ENCODE measurements at regions not wholly inside any gene's neighbourhood (a gene's known extent, or its start where the extent isn't known, plus 50 kb on each side); places are given as distances from the start of the nearest gene placed in this dataset.
A peak's percentile ranks its signal among the peaks of the same experiment; 100 is the strongest.

- TF ChIP-seq CTCF (IDR thresholded peaks at IDR 0.05; ENCODE audit: borderline replicate concordance, extremely low read depth, low read length, poor library complexity, severe bottlenecking) (no peak), EZH2 (IDR thresholded peaks at IDR 0.05; ENCODE audit: borderline replicate concordance, low read depth, low read length, severe bottlenecking) (no peak)
- no peak for DNase-seq
- Histone ChIP-seq H3K9ac (ENCODE audit: low read depth, low read length) (no peak overlapping the region), H2AFZ (ENCODE audit: low read depth, low read length) (no peak overlapping the region), H3K79me2 (ENCODE audit: insufficient read depth, low read length) (no peaks in the 10 kb centered on the region), H4K20me1 (ENCODE audit: insufficient read depth, low read length) (no peaks in the 10 kb centered on the region), H3K27ac (ENCODE audit: low read length) (no peak overlapping the region), H3K4me3 (ENCODE audit: low read depth in 1 of 2, low read length in 2 of 2) (no peak overlapping the region), H3K4me1 (ENCODE audit: insufficient read depth, low read length) (no peaks in the 10 kb centered on the region), H3K4me2 (ENCODE audit: insufficient read depth, low read length) (no peak overlapping the region), H3K36me3 (ENCODE audit: insufficient read depth, low read length) (no peaks in the 10 kb centered on the region), H3K27me3 (ENCODE audit: insufficient read depth, low read length, poor library complexity) (no peaks in the 10 kb centered on the region), H3K9me3 (ENCODE audit: insufficient read depth, low read length, severe bottlenecking) (no peaks in the 10 kb centered on the region)
- ATAC-seq (ENCODE audit: insufficient read depth, low read depth): peak; percentile 69
Measured at GRCh38 chr7:93015779-93016481, 101.8 kb downstream of the SAMD9 start.

GRCh38 chr7:93015101-93015778 lies 102.5 kb downstream of the SAMD9 start:
- Histone ChIP-seq H3K4me3 (ENCODE audit: low read depth in 1 of 2, low read length in 2 of 2) (no peak overlapping the region), H3K27me3 (ENCODE audit: insufficient read depth, low read length, poor library complexity) (no peaks in the 10 kb centered on the region), H3K9ac (ENCODE audit: low read depth, low read length) (no peak overlapping the region), H3K4me1 (ENCODE audit: insufficient read depth, low read length) (no peaks in the 10 kb centered on the region), H3K36me3 (ENCODE audit: insufficient read depth, low read length) (no peaks in the 10 kb centered on the region), H3K9me3 (ENCODE audit: insufficient read depth, low read length, severe bottlenecking) (no peaks in the 10 kb centered on the region), H3K79me2 (ENCODE audit: insufficient read depth, low read length) (no peaks in the 10 kb centered on the region), H4K20me1 (ENCODE audit: insufficient read depth, low read length) (no peaks in the 10 kb centered on the region), H3K27ac (ENCODE audit: low read length) (no peak overlapping the region), H3K4me2 (ENCODE audit: insufficient read depth, low read length) (no peak overlapping the region), H2AFZ (ENCODE audit: low read depth, low read length) (no peak overlapping the region)
- ATAC-seq (ENCODE audit: insufficient read depth, low read depth) (no peak), DNase-seq (no peak)
- TF ChIP-seq CTCF (IDR thresholded peaks at IDR 0.05; ENCODE audit: borderline replicate concordance, extremely low read depth, low read length, poor library complexity, severe bottlenecking): no peak
- no peak for TF ChIP-seq EZH2 (IDR thresholded peaks at IDR 0.05; ENCODE audit: borderline replicate concordance, low read depth, low read length, severe bottlenecking)

GRCh38 chr7:93014410-93014809 lies 103.4 kb downstream of the SAMD9 start:
- H3K9ac ChIP-seq (ENCODE audit: low read depth, low read length): no peak overlapping the region
- DNase-seq (no peak), ATAC-seq (ENCODE audit: insufficient read depth, low read depth) (no peak)
- no peak overlapping the region for H3K4me3 ChIP-seq (ENCODE audit: low read depth in 1 of 2, low read length in 2 of 2)
- H3K79me2 ChIP-seq (ENCODE audit: insufficient read depth, low read length): no peaks in the 10 kb centered on the region
- peak overlapping the region; percentile 18; the same call in 1 of the 2 replicates for H2AFZ ChIP-seq (ENCODE audit: low read depth, low read length)
- H3K27ac ChIP-seq (ENCODE audit: low read length): no peak overlapping the region
- no peaks in the 10 kb centered on the region for H3K27me3 ChIP-seq (ENCODE audit: insufficient read depth, low read length, poor library complexity)
- no peaks in the 10 kb centered on the region for H3K36me3 ChIP-seq (ENCODE audit: insufficient read depth, low read length)
- no peaks in the 10 kb centered on the region for H3K9me3 ChIP-seq (ENCODE audit: insufficient read depth, low read length, severe bottlenecking)
- no peaks in the 10 kb centered on the region for H4K20me1 ChIP-seq (ENCODE audit: insufficient read depth, low read length)
- H3K4me1 ChIP-seq (ENCODE audit: insufficient read depth, low read length): no peaks in the 10 kb centered on the region
- TF ChIP-seq CTCF (IDR thresholded peaks at IDR 0.05; ENCODE audit: borderline replicate concordance, extremely low read depth, low read length, poor library complexity, severe bottlenecking): no peak
- TF ChIP-seq EZH2 (IDR thresholded peaks at IDR 0.05; ENCODE audit: borderline replicate concordance, low read depth, low read length, severe bottlenecking): no peak
- H3K4me2 ChIP-seq (ENCODE audit: insufficient read depth, low read length): no peak overlapping the region
